Loucy (cell line): ENCODE measurements at regions not wholly inside any gene's neighbourhood (a gene's known extent, or its start where the extent isn't known, plus 50 kb on each side); places are given as distances from the start of the nearest gene placed in this dataset.

ENCODE experiments used
- H2AFZ ChIP-seq: fragments of 200-600 bp; sonication (generic); 2 replicates; pipeline ENCODE4 v1.6.0; 2016; ENCODE audit warnings: antibody characterized with exemption, mild to moderate bottlenecking, low read length, moderate library complexity
- H3F3A ChIP-seq: fragments of 200-600 bp; 2 replicates; pipeline ENCODE4 v1.6.0; 2016; ENCODE audit warnings: antibody characterized with exemption, low read depth, mild to moderate bottlenecking
- H3K27me3 ChIP-seq: fragments of 200-600 bp; sonication (generic); 2 replicates; pipeline ENCODE4 v1.6.1; 2014; ENCODE audit warnings: low read length, mild to moderate bottlenecking; ENCODE audit not compliant: insufficient read depth, poor library complexity, severe bottlenecking
- H3K36me3 ChIP-seq: fragments of 200-600 bp; sonication (generic); 2 replicates; pipeline ENCODE4 v1.6.1; 2016; ENCODE audit warnings: low read length; ENCODE audit not compliant: insufficient read depth
- H3K4me1 ChIP-seq: fragments of 200-600 bp; sonication (generic); 2 replicates; pipeline ENCODE4 v1.5.1; 2014; ENCODE audit warnings: low read length, mild to moderate bottlenecking; ENCODE audit not compliant: insufficient read depth, poor library complexity, severe bottlenecking
- H3K4me2 ChIP-seq: fragments of 200-600 bp; sonication (generic); 2 replicates; pipeline ENCODE4 v1.6.0; 2014; ENCODE audit warnings: antibody characterized with exemption, low read length, low read depth, mild to moderate bottlenecking; ENCODE audit not compliant: poor library complexity, severe bottlenecking
- H3K4me3 ChIP-seq: fragments of 200-600 bp; sonication (generic); 2 replicates; pipeline ENCODE4 v1.5.1; 2014; ENCODE audit warnings: low read length, mild to moderate bottlenecking, mixed read lengths; ENCODE audit not compliant: poor library complexity, severe bottlenecking
- H3K79me2 ChIP-seq: fragments of 200-600 bp; sonication (generic); 2 replicates; pipeline ENCODE4 v1.6.1; 2014; ENCODE audit warnings: low read length; ENCODE audit not compliant: insufficient read depth
- H3K9ac ChIP-seq: fragments of 200-600 bp; sonication (generic); 2 replicates; pipeline ENCODE4 v1.6.0; 2014; ENCODE audit warnings: mild to moderate bottlenecking, low read depth, low read length, moderate library complexity; ENCODE audit not compliant: poor library complexity, severe bottlenecking
- H3K9me2 ChIP-seq: fragments of 200-600 bp; sonication (generic); replicated peaks from 2 replicates; pipeline ENCODE4 v1.6.1; 2016; ENCODE audit warnings: low read depth, low read length, mixed read lengths
- H3K9me3 ChIP-seq: fragments of 200-600 bp; sonication (generic); 2 replicates; pipeline ENCODE4 v1.6.1; 2014; ENCODE audit warnings: mild to moderate bottlenecking, antibody characterized with exemption, low read length, low read depth; ENCODE audit not compliant: insufficient read depth
- H4K20me1 ChIP-seq: fragments of 200-600 bp; sonication (generic); 2 replicates; pipeline ENCODE4 v1.6.0; 2014; ENCODE audit warnings: antibody characterized with exemption, low read length, mild to moderate bottlenecking; ENCODE audit not compliant: insufficient read depth, poor library complexity, severe bottlenecking
- EZH2phosphoT487 ChIP-seq: fragments of 200-600 bp; IDR thresholded peaks from 2 replicates; pipeline ENCODE4 v1.6.1; 2018; ENCODE audit warnings: antibody characterized with exemption, mild to moderate bottlenecking, moderate library complexity, borderline replicate concordance
- TF ChIP-seq, protein P1 (sequence below): fragments of 200-600 bp; sonication (generic); conservative IDR thresholded peaks from 2 replicates; pipeline ENCODE4 v1.5.1; 2014; ENCODE audit warnings: mild to moderate bottlenecking, antibody characterized with exemption, low read length

DNA sequence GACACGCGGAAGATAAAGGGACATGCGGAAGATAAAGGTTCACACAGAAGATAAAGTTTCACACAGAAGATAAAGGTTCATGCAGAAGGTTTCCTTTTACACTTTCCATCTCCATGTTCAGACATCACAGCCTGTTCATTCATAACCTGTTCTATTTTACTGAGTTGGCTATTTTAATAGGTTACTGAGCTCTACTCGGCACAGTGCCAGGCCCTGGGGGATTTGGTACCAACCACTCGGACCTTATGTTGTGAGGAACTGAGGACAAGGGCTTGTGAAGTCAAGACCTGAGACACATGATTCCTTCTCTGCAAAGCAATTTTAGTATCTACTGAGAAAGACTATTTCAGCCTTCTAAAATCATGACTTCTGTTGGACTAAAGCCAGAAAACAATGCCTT, 75.0 kb upstream of the ALKAL2 start:
- Histone ChIP-seq H3K4me1 (peaks cover 6% of the 10 kb centered on the region), H3K4me2 (no peak overlapping the region), H3K79me2 (no peaks in the 10 kb centered on the region), H3K36me3 (no peaks in the 10 kb centered on the region), H2AFZ (no peak overlapping the region), H3K27me3 (no peaks in the 10 kb centered on the region), H3F3A (no peaks in the 10 kb centered on the region), H4K20me1 (no peaks in the 10 kb centered on the region), H3K9me2 (no peaks in the 10 kb centered on the region), H3K9me3 (no peaks in the 10 kb centered on the region; the same call in 1 of the 2 replicates), H3K4me3 (no peak overlapping the region), H3K9ac (no peak overlapping the region)
- TF ChIP-seq, protein P1, sequence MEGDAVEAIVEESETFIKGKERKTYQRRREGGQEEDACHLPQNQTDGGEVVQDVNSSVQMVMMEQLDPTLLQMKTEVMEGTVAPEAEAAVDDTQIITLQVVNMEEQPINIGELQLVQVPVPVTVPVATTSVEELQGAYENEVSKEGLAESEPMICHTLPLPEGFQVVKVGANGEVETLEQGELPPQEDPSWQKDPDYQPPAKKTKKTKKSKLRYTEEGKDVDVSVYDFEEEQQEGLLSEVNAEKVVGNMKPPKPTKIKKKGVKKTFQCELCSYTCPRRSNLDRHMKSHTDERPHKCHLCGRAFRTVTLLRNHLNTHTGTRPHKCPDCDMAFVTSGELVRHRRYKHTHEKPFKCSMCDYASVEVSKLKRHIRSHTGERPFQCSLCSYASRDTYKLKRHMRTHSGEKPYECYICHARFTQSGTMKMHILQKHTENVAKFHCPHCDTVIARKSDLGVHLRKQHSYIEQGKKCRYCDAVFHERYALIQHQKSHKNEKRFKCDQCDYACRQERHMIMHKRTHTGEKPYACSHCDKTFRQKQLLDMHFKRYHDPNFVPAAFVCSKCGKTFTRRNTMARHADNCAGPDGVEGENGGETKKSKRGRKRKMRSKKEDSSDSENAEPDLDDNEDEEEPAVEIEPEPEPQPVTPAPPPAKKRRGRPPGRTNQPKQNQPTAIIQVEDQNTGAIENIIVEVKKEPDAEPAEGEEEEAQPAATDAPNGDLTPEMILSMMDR: no peak
- TF ChIP-seq EZH2phosphoT487: no peak

DNA sequence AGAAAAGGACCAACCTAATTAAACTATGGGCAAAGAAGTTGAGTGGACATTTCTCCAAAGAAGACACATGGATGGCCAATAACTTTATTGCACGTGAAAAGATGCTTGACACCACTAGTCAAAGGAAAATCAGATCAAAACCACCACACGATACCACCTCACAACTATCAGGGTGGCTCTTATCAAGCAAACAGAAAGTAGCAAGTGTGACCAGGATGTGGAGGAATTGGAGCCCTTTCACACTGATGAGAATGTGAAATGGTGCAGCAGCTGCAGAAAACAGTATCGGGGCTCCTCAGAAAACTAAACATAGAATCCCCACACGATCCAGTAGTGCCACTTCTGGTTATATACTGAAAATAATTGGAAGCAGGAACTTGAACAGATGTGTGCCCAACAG, 72.2 kb upstream of the ALKAL2 start:
- TF ChIP-seq, protein P1: no peak
- no peak for TF ChIP-seq EZH2phosphoT487
- Histone ChIP-seq H2AFZ (no peak overlapping the region), H3K9me3 (no peaks in the 10 kb centered on the region; the same call in 1 of the 2 replicates), H3F3A (no peaks in the 10 kb centered on the region), H4K20me1 (no peaks in the 10 kb centered on the region), H3K36me3 (no peaks in the 10 kb centered on the region), H3K4me1 (no peaks in the 10 kb centered on the region), H3K4me2 (no peak overlapping the region), H3K9ac (no peak overlapping the region), H3K27me3 (no peaks in the 10 kb centered on the region), H3K4me3 (no peak overlapping the region), H3K79me2 (no peaks in the 10 kb centered on the region), H3K9me2 (no peaks in the 10 kb centered on the region)

DNA sequence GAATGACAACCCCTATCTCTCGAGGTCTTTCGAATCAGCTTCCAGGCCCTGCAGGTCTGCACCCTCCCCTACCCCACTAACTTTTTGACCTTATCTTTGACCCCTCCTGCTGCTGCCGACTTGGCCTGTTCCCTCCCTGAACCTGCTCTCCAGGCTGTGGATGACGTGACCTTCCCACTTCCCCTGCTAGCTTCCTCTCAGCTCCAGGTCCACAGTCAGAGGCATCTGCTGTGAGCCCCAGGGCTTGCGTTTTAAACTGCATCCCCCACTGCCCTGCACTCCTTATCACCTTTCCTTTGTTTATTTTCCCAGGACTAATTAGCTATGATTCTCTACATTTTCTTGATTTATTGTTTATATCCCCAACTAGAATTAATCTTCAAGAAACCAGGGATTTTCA, 71.2 kb upstream of the ALKAL2 start:
- TF ChIP-seq, protein P1: no peak
- TF ChIP-seq EZH2phosphoT487: no peak
- H3K4me1 ChIP-seq: no peaks in the 10 kb centered on the region
- H4K20me1 ChIP-seq: no peaks in the 10 kb centered on the region
- H3K9me2 ChIP-seq: no peaks in the 10 kb centered on the region
- H3K79me2 ChIP-seq: no peaks in the 10 kb centered on the region
- no peaks in the 10 kb centered on the region for H3K27me3 ChIP-seq
- no peak overlapping the region for H3K4me3 ChIP-seq
- H3K36me3 ChIP-seq: no peaks in the 10 kb centered on the region
- no peak overlapping the region for H3K9ac ChIP-seq
- H3K9me3 ChIP-seq: no peaks in the 10 kb centered on the region; the same call in 1 of the 2 replicates
- no peak overlapping the region for H3K4me2 ChIP-seq
- H3F3A ChIP-seq: no peaks in the 10 kb centered on the region
- no peak overlapping the region for H2AFZ ChIP-seq
